GM21381 (cell line): ENCODE measurements at regions not wholly inside any gene's neighbourhood (a gene's known extent, or its start where the extent isn't known, plus 50 kb on each side); places are given as distances from the start of the nearest gene placed in this dataset.
"Not testable (repeated sequence)": the region's sequence is repeated elsewhere in the genome, so short reads cannot be mapped to it uniquely, and the experiment has no call there.

Experiments
- ATAC-seq: cut with Tn5 transposase; IDR thresholded peaks from one replicate; pipeline ENCODE4 v1.9.1; 2021; ENCODE audit warnings: mild to moderate bottlenecking, moderate library complexity; ENCODE audit not compliant: unreplicated experiment

- no peak for ATAC-seq
Observed at GRCh38 chrX:111041018-111041462, 55.0 kb upstream of the PAK3 start.

DNA sequence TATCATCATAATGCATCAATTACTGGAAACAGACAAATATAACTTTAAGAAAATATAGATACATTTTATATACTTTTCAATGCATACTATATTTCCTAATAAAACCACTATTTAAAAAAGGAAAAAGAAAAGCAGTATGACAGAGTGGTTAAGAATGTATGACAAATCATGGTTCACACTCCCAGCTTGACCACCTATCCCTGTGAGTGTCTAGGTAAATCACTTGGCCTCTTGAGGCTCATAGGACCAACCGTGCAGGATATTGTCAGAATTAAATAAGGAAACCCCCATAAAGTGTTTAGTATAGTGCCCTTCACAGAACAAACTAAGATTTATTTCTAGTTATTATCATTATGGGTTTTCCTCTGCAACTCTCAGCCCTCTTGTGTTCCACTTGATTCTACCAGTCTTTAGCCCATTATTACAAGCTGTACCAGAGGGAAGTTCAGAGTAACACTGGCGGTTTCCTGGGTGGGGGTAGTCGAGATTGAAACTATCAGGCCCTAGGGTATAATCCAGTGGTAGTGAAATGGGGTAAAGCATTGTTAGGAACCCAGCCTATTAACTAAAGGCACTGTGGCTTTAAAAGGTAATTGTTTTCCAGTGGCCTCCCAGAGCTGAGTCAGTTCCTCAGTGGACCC lies 55.5 kb upstream of the PAK3 start:
- ATAC-seq: no peak

DNA sequence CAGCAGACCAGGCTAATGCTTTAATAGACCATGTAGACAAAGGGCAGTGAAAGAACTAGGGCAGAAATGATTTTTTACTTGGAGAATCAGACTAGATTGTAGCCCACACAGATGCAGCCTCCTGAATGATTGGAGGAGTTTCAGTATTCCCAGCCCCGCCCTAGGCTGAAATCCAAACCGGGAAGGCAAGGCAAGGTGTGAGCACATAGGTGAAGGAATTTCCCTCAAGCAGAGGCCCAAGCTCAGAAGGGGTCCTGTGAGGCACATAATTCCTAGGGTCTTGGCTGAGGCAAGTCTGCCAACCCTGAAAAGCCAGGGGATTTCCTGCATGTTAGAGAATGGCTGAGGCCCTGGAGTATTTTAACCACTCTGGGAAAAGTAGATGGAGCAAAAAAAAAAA lies 56.4 kb upstream of the PAK3 start:
- no peak for ATAC-seq

GRCh38 chrX:111035991-111036390 lies 60.0 kb upstream of the PAK3 start:
- no peak for ATAC-seq

- ATAC-seq: no peak
Observed at GRCh38 chrX:111035256-111035655, 60.7 kb upstream of the PAK3 start.

- not testable (repeated sequence) for ATAC-seq
Observed at GRCh38 chrX:111022998-111023397, 73.0 kb upstream of the PAK3 start.

DNA sequence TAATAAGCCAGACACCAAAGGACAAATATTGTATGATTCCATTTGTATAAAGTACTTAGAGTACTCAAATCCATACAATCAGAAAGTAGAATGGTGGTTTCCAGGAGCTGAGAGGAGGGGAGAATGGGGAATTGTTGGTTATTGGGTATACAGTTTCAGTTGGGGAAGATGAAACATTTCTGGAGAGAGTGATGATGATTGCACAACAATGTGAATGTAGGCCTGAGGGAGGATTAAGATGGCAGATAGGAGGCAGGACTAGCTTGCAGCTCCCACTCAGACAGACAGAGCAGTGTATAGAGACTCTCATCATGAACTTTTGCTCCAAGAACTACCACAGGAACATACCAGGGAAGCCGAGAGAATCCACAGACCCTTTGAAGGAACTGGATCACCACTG lies 75.7 kb upstream of the PAK3 start:
- no peak for ATAC-seq

- no peak for ATAC-seq
Observed at GRCh38 chrX:111013778-111014455, 82.1 kb upstream of the PAK3 start.

DNA sequence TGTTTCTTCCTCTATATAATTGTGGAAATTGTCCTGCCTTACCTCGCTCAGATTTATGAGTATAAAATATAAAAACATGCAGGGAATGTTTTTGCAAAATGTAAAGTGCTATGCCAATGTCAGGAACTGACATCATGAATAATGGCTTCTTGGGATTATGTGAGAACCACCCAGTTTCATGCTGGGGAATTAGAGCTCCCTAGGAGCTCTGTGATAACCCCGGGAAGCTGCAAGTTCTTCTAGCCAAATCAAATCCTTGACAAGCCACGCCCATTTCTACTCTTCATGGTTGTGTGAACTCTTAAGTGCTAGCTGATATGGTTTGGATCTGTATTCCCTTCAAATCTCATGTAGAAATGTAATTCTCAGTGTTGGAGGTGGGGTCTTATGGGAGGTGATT lies 85.9 kb upstream of the PAK3 start:
- no peak for ATAC-seq

DNA sequence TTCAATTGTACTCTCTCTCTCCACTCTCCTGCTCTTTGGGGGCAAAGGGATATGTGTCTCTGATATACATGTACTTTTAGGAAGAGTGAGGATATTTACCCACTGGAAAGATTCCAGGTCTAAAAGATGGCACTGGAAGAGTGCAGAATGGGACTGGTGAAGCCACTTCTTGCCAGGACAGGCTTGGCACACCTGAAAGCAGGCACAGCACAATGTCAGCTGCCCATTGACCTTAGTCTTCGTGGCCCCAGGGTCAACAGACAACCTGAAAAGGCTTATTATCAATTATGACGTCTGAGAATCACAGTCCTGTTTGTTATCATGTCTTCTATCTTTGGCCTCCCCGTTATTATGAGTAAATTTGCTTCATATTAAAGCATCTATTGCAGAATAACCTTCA lies 86.7 kb upstream of the PAK3 start:
- no peak for ATAC-seq

DNA sequence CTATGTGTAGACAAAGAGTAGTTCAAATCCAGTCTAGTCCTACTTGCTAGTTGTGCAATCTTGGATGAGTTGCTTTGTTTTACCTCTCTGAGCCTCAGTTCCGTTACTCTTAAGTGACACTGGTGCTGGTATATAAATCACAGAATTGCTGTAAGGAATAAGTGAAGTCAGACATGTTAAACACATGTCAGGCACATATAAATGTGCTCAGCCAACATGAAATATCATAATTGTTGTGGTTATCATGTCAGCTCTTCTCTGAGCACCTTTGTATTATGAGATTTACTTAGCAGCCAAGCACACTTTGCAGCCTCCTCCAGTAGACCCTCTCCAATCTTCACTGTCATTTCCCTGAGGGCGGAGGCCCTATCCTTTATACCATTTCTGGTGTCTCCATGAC lies 87.9 kb upstream of the PAK3 start:
- ATAC-seq: no peak

GRCh38 chrX:111007238-111007637 lies 88.8 kb upstream of the PAK3 start:
- no peak for ATAC-seq

DNA sequence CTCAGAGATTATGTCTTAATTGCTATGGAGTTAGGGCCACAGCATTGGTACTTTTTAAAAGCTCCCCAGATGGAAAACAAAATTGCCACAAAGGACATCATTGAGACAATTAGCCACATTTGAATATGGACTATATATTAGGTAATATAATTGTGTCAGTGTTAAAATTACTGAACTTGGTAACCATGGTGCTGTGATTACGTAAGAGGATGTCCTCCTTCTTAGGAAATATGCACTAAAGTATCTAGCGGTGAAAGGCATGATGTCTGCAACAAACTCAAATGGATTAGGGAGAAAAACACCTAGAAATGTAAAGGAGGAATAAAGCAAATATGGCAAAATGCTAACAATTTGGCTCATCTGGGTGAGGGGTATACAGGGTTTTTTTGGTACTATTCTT lies 89.9 kb upstream of the PAK3 start:
- ATAC-seq: no peak

DNA sequence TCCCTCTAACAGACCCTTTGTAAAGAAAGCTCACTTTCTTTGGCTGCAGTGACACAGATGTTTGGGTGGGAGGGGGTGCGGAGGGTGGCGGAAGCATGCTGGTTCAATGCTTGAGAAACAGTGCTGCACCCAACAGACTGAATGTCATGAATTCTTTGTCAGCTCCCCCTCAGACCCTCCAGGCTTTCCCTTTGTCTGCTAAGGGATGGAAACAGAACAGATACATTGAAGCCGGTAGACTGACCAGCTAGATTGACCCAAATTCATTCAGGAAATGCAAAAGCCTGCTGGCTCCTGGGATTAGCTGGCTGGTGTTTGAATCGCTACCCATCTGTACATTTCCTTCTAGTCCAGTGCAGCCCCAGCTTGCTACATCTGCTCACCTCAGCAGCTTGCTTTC lies 90.8 kb upstream of the PAK3 start:
- no peak for ATAC-seq

DNA sequence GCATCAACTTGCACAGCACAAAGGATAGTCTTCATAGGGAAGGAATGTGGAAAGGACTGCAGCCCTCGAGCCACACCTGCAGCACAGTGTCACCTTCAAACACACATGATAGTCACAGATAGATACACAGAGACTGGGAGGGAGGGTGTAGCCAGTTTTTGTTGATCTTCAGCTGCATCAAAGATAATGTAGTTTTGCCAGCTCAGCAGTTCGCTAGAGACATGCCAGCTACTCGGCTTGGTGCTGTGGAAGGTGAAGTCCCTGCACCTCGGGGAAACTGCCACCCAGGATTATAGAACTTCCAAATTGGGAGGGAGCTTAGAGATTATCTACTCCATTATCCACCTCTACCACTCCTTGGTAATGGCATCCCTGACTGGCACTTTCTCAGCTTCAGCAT lies 92.9 kb upstream of the PAK3 start:
- no peak for ATAC-seq

DNA sequence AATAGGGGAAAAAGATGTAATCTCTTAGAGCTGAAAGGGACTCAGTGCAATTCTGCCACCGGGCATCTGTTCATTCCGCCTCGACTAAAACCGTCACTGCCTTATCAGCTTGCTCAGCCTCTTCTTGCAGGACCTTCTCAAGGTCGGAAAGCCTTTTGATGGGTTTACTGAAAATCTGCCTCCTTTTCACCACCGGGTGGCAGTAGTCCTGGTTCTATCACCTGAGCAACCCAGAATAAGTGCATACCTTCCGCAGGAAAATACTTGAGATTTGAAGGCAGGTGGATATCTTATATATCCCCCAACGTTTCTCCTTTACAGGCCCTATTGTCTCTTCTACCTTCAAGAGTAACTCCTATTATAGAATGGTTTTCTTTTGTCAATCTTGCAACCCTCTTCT lies 103.4 kb upstream of the PAK3 start:
- no peak for ATAC-seq

GRCh38 chrX:110989869-110990268 lies 106.1 kb upstream of the PAK3 start:
- no peak for ATAC-seq

DNA sequence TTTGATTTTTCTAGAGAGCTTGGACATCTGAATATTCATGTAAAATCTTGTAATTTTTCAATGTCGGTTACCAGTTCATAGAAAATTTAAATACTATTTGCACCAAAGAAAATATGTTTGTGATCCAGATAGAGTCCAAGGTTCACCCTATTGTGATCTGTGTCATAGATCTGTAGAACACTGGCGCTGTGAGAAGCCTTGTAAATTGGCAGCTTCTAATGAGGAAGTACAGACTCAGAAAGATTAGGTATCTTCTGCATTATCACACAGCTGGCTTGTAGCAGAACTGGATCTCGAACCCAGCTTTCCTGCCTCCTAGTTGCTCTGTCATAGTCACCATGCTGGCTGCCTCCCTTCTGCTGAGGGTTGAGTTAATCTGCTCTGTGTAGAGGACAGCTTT lies 106.5 kb upstream of the PAK3 start:
- ATAC-seq: no peak

DNA sequence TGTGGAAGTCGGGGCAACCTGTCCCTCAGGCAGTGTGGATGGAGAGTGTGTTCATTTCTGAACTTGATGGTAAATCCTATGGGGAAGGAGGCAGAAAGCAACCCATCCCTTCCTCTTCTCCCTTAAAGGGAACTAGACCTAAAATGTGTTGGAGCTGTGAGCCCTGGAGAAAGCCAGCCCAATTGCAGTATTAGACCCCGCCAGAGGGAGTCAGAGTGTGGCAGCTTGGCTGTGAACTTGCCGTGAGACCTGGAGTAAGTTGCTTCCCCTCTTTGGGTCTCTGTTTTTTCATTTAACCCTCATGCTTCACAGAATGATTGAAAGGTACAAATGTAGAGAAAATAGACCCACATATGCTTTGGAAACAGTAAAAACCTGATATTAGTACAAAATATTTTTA lies 108.7 kb upstream of the PAK3 start:
- no peak for ATAC-seq

GRCh38 chrX:110985470-110985869 lies 110.5 kb upstream of the PAK3 start:
- ATAC-seq: no peak

DNA sequence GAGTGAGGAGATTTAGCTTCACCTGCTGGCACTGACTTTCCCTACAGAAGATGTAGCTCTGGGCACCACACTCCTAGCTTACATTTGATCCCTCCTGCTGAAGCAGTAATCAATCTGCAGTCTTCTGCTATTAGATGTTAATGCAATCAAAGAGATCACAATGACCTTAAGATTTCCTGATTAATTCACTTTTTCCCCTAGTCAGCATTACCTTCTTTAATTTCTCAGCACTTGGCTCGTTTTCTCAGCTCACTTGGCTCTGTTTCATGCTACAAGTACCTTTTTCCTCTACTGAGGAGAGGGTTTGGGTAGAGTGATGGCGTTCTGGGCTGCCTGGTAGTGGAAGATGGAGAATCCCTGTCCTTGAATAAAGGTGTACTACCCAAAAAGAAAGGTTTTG lies 113.0 kb upstream of the PAK3 start:
- ATAC-seq: no peak

- ATAC-seq: no peak
Observed at GRCh38 chrX:110966839-110967238, 129.2 kb upstream of the PAK3 start.

DNA sequence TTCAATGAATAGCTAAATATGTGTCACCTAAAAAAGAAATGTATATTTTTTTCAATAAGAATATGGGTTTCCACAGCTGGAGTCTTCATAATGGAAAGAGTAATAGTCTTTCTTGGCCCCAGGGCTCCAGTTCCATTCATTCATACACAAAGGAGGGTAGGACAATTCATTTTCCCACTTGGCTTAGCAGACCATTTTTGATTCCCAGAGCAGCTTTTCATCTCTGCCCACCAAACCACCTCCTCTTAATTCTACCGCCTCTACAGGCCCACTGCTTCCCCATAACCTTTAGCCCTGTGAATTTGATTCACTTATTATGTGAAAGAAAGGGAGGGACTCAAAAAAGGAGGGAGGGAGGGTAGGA lies 129.9 kb upstream of the PAK3 start:
- ATAC-seq: no peak
